GM19455 (cell line): ENCODE measurements at regions not wholly inside any gene's neighbourhood (a gene's known extent, or its start where the extent isn't known, plus 50 kb on each side); places are given as distances from the start of the nearest gene placed in this dataset.

Experiments used
- ATAC-seq: cut with Tn5 transposase; IDR thresholded peaks from one replicate; pipeline ENCODE4 v1.9.1; 2021; ENCODE audit not compliant: unreplicated experiment

- ATAC-seq: no peak
These were observed 124.3 kb upstream of the PDE5A start for GRCh38 chr4:119752936-119753335.

GRCh38 chr4:119750771-119751170, 122.2 kb upstream of the PDE5A start:
- ATAC-seq: no peak

- no peak for ATAC-seq
These were observed 121.4 kb upstream of the PDE5A start for GRCh38 chr4:119750048-119750447.

- no peak for ATAC-seq
These were observed 120.2 kb upstream of the PDE5A start for GRCh38 chr4:119748853-119749252.

- ATAC-seq: no peak
These were observed 118.3 kb upstream of the PDE5A start for GRCh38 chr4:119746951-119747350.

GRCh38 chr4:119745351-119745750, 116.7 kb upstream of the PDE5A start:
- ATAC-seq: no peak

- ATAC-seq: no peak
These were observed 116.0 kb upstream of the PDE5A start for GRCh38 chr4:119744580-119744979.

GRCh38 chr4:119743644-119744043, 115.0 kb upstream of the PDE5A start:
- ATAC-seq: no peak

- no peak for ATAC-seq
These were observed 111.2 kb upstream of the PDE5A start for GRCh38 chr4:119739796-119740195.

- ATAC-seq: no peak
These were observed 110.3 kb upstream of the PDE5A start for GRCh38 chr4:119738901-119739300.

- ATAC-seq: no peak
These were observed 108.0 kb upstream of the PDE5A start for GRCh38 chr4:119736559-119736958.

- ATAC-seq: no peak
These were observed 106.6 kb upstream of the PDE5A start for GRCh38 chr4:119735165-119735651.

GRCh38 chr4:119733431-119733830, 104.8 kb upstream of the PDE5A start:
- ATAC-seq: no peak

- no peak for ATAC-seq
These were observed 103.2 kb upstream of the PDE5A start for GRCh38 chr4:119731778-119732177.

GRCh38 chr4:119731146-119731742, 102.6 kb upstream of the PDE5A start:
- no peak for ATAC-seq

- no peak for ATAC-seq
These were observed 102.0 kb upstream of the PDE5A start for GRCh38 chr4:119730671-119730950.

- no peak for ATAC-seq
These were observed 101.4 kb upstream of the PDE5A start for GRCh38 chr4:119729835-119730670.

- ATAC-seq: no peak
These were observed 100.3 kb upstream of the PDE5A start for GRCh38 chr4:119728692-119729593.

GRCh38 chr4:119728185-119728584, 99.6 kb upstream of the PDE5A start:
- ATAC-seq: no peak

- ATAC-seq: no peak
These were observed 97.9 kb upstream of the PDE5A start for GRCh38 chr4:119726505-119726904.

- no peak for ATAC-seq
These were observed 97.2 kb upstream of the PDE5A start for GRCh38 chr4:119725688-119726330.
